GM21447 (cell line): ENCODE measurements at regions not wholly inside any gene's neighbourhood (a gene's known extent, or its start where the extent isn't known, plus 50 kb on each side); places are given as distances from the start of the nearest gene placed in this dataset.
"Not testable (repeated sequence)": the region's sequence is repeated elsewhere in the genome, so short reads cannot be mapped to it uniquely, and the experiment has no call there.

Experiments
- ATAC-seq: cut with Tn5 transposase; IDR thresholded peaks from one replicate; pipeline ENCODE4 v1.9.1; 2021; ENCODE audit not compliant: unreplicated experiment

GRCh38 chr2:215722986-215723630 is 287.2 kb upstream of the FN1 start:
- ATAC-seq = no peak

DNA sequence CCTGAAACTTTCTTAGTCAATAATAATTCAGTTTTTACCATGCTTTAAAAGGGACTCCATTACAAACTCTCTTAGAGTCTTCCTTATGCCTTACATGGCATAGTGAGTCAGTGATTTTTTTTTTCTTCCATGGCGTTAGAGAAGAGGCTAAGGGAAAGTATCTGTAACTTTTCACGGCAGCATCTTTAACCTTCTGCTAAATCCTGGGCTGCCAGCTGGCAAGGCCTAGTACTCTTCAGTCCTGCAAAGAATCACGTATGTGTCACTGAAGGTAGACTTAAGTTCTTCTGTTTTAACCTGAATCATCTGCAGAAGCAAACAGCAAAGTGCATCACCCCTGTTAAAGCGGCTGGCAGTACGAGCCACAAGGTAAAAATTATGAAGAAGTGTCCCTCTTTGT is 286.3 kb upstream of the FN1 start:
- no peak for ATAC-seq

GRCh38 chr2:215721515-215721914 is 285.6 kb upstream of the FN1 start:
- ATAC-seq = not testable (repeated sequence)

GRCh38 chr2:215718890-215719289 is 283.0 kb upstream of the FN1 start:
- ATAC-seq = no peak

DNA sequence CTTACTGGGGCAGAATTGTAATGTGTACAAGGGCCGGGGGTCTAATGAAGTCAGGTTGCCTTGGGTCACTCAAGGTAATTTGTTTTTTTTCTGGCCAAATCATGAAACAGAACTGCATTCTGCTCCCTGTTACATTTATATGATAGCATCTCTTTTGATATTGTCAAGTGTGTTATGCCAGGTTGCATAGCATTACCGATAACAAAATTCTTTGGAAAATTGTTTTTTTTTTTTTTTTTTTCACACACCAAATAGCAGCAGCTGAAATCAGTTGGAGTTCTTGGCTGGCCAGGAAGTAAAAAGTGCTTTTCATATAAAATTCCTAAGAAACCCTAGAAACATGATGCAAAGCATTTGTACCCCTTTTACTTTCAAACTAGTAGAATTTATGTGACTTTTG is 282.6 kb upstream of the FN1 start:
- no peak for ATAC-seq

- ATAC-seq = no peak
Observed at GRCh38 chr2:215717501-215718381, 281.9 kb upstream of the FN1 start.

DNA sequence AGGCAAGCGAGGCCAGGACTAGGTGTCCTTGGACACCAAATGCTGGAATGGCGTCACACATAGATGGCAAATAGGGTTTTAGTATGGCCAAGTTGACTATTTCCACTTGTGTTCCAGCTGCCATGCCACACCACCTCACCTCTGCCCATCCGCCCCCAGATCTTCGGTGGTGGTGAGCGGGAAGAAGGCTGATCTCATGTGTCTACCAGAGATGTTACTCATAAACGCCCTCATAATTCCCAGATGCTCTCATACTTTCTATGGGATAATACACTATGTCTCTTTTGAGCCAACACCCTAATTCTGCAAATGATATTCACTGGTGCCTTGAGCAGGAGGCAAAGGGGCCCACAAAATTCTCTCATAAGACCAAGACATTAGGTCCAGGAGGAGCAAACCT is 281.1 kb upstream of the FN1 start:
- no peak for ATAC-seq

- no peak for ATAC-seq
Observed at GRCh38 chr2:215712871-215713790, 277.3 kb upstream of the FN1 start.

DNA sequence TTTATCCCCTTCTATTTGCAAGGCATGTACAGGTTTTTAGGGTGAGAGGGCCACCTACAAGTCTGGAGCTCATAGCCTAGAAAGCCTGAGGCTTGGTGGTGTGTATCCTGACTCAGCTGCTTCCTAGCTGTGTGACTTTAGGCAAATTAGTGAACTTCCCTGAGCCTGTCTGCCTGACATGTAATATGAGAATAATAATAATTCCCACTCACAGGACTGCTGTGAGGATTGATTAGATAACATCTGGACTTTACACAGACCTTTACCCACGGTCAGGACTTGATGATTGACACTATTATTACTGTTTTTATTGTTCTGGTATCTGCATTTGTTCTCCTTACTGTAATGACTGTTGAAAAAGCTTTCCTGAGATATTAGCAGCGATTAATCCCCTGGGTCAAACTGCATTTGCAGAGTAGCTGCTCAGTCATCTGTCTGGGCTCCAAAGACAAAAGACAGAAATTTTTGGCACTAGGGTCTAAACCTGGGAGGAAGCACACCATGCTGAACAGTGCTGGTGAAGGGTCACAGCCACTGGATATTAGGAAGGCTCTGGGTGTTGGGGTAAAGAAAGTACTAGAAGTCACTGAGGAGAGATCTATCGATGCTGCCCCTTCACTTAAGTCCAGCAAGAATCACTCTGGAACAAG is 276.5 kb upstream of the FN1 start:
- ATAC-seq = no peak

- no peak for ATAC-seq
Observed at GRCh38 chr2:215711471-215712034, 275.7 kb upstream of the FN1 start.

- no peak for ATAC-seq
Observed at GRCh38 chr2:215707608-215708007, 271.7 kb upstream of the FN1 start.

GRCh38 chr2:215705771-215706361 is 270.0 kb upstream of the FN1 start:
- no peak for ATAC-seq

DNA sequence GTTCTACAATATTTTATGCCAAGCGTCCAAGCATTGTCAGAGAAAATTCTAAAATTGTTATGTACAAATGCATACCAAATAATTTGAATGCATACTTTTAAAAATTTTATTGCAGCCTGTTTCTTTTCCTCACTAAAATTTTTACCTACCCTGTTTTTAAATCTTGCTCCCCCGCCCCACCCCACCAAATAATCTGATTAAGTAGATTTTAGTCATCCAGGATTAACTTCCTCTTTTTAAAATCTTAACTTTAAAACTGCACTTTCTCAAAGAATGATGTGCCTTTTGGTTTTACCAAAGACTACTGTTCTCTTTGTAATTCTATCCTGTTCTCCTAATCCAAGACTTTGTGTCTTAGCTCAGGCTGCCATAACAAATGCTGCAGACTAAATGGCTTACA is 269.4 kb upstream of the FN1 start:
- no peak for ATAC-seq

- ATAC-seq = no peak
Observed at GRCh38 chr2:215702116-215702902, 266.4 kb upstream of the FN1 start.

GRCh38 chr2:215699700-215700538 is 264.1 kb upstream of the FN1 start:
- no peak for ATAC-seq

- no peak for ATAC-seq
Observed at GRCh38 chr2:215699018-215699417, 263.1 kb upstream of the FN1 start.

DNA sequence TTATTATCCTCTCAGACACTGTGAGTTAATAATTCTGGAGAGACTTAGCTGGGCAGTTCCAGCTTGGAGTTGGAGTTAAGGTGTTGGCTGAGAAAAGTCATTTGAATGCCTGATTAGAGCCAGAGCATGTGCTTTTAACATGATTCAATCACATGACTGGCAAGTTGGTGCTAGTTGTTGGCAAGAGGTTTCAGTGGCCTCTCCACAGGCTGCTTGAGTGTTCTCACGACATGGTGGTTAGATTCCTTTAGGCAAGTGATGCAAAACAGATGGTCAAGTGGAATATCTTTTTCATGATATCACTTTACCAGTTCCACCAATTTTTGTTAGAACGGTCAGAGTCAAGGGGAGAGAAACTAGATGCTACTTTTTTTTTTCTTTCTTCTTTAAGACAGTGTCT is 262.7 kb upstream of the FN1 start:
- no peak for ATAC-seq

- no peak for ATAC-seq
Observed at GRCh38 chr2:215697496-215697895, 261.6 kb upstream of the FN1 start.

DNA sequence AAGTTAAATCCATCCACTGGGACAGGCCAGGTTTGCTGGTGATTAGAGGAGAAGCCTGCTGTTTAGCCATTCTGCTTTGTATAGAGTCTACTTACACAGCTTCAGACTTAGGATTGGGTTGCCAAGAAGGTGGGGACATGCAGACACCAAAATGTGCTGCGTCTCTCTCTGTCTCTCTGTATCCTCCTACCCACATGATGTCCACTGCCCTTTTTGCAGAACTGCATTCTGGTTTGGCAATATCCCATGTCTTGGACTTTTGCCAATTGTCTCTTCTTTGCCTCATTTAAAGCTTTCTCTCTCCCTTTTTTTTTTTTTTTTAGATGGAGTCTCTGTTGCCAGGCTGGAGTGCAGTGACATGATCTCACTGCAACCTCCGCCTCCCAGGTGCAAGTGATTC is 261.1 kb upstream of the FN1 start:
- no peak for ATAC-seq
